Mesenteric fat pad (tissue), 1 donor: ENCODE measurements at regions not wholly inside any gene's neighbourhood (a gene's known extent, or its start where the extent isn't known, plus 50 kb on each side); places are given as distances from the start of the nearest gene placed in this dataset.

Experiments
- DNase-seq: peaks from one replicate; pipeline ENCODE4 v3.0.0-alpha.2; 2020; ENCODE audit warnings: low spot score
- donor health status: DM: yes; HTN: yes; CAD: no.

GRCh38 chr9:108080285-108080684 lies 590.7 kb upstream of the KLF4 start:
- DNase-seq, result no peak

- no peak for DNase-seq
Measured at GRCh38 chr9:108078811-108079210, 589.2 kb upstream of the KLF4 start.

GRCh38 chr9:108078375-108078774 lies 588.8 kb upstream of the KLF4 start:
- DNase-seq, result no peak

- DNase-seq, result no peak
Measured at GRCh38 chr9:108077556-108077955, 588.0 kb upstream of the KLF4 start.

- no peak for DNase-seq
Measured at GRCh38 chr9:108074900-108075299, 585.3 kb upstream of the KLF4 start.

GRCh38 chr9:108073823-108074222 lies 584.3 kb upstream of the KLF4 start:
- no peak for DNase-seq

GRCh38 chr9:108072740-108073139 lies 583.2 kb upstream of the KLF4 start:
- DNase-seq, result no peak

- no peak for DNase-seq
Measured at GRCh38 chr9:108070861-108071260, 581.3 kb upstream of the KLF4 start.

GRCh38 chr9:108069991-108070390 lies 580.4 kb upstream of the KLF4 start:
- no peak for DNase-seq

- no peak for DNase-seq
Measured at GRCh38 chr9:108062680-108063079, 573.1 kb upstream of the KLF4 start.

GRCh38 chr9:108060175-108060574 lies 570.6 kb upstream of the KLF4 start:
- DNase-seq, result no peak

GRCh38 chr9:108058135-108058814 lies 568.7 kb upstream of the KLF4 start:
- no peak for DNase-seq

- DNase-seq, result no peak
Measured at GRCh38 chr9:108057421-108058134, 568.0 kb upstream of the KLF4 start.

- no peak for DNase-seq
Measured at GRCh38 chr9:108056805-108057386, 567.3 kb upstream of the KLF4 start.

GRCh38 chr9:108056084-108056804 lies 566.7 kb upstream of the KLF4 start:
- no peak for DNase-seq

GRCh38 chr9:108054131-108054630 lies 564.6 kb upstream of the KLF4 start:
- DNase-seq, result no peak

GRCh38 chr9:108053555-108054061 lies 564.0 kb upstream of the KLF4 start:
- no peak for DNase-seq

- DNase-seq, result no peak
Measured at GRCh38 chr9:108052431-108053080, 563.0 kb upstream of the KLF4 start.

- DNase-seq, result no peak
Measured at GRCh38 chr9:108050894-108051293, 561.3 kb upstream of the KLF4 start.

GRCh38 chr9:108049671-108050494 lies 560.3 kb upstream of the KLF4 start:
- DNase-seq, result no peak
